OCI-LY1 (cell line): ENCODE measurements at regions not wholly inside any gene's neighbourhood (a gene's known extent, or its start where the extent isn't known, plus 50 kb on each side); places are given as distances from the start of the nearest gene placed in this dataset.

Source experiments
- H2AFZ ChIP-seq: fragments of 200-600 bp; sonication (generic), shearing (Covaris generic); 2 replicates; pipeline ENCODE4 v1.6.0; 2014; ENCODE audit warnings: antibody characterized with exemption, mild to moderate bottlenecking, low read length
- H3F3A ChIP-seq: fragments of 200-600 bp; sonication (generic), shearing (Covaris generic); 2 replicates; pipeline ENCODE4 v1.6.0; 2014; ENCODE audit warnings: mild to moderate bottlenecking, antibody characterized with exemption, low read length, moderate library complexity; ENCODE audit not compliant: insufficient read depth
- H3K27ac ChIP-seq: fragments of 200-600 bp; sonication (generic); 2 replicates; pipeline ENCODE4 v1.5.1; 2014; ENCODE audit warnings: low read length, mixed run types, mild to moderate bottlenecking, low read depth; ENCODE audit not compliant: poor library complexity, severe bottlenecking
- H3K27me3 ChIP-seq: fragments of 200-600 bp; sonication (generic); 2 replicates; pipeline ENCODE4 v1.6.0; 2014; ENCODE audit warnings: antibody characterized with exemption, mild to moderate bottlenecking, low read length, moderate library complexity; ENCODE audit not compliant: insufficient read depth
- H3K36me3 ChIP-seq: fragments of 200-600 bp; sonication (generic); 2 replicates; pipeline ENCODE4 v1.6.1; 2014; ENCODE audit warnings: mild to moderate bottlenecking, antibody characterized with exemption, low read length, moderate library complexity, mixed read lengths; ENCODE audit not compliant: insufficient read depth
- H3K4me1 ChIP-seq: fragments of 200-600 bp; sonication (generic); 2 replicates; pipeline ENCODE4 v1.5.1; 2014; ENCODE audit warnings: mild to moderate bottlenecking, low read length, moderate library complexity; ENCODE audit not compliant: insufficient read depth, severe bottlenecking
- H3K4me2 ChIP-seq: fragments of 200-600 bp; sonication (generic), shearing (Covaris generic); 2 replicates; pipeline ENCODE4 v1.6.1; 2014; ENCODE audit warnings: low read length
- H3K4me3 ChIP-seq: fragments of 200-600 bp; sonication (generic); 2 replicates; pipeline ENCODE4 v1.5.1; 2014; ENCODE audit warnings: low read length, low read depth, mild to moderate bottlenecking, mixed read lengths; ENCODE audit not compliant: poor library complexity, severe bottlenecking
- H3K79me2 ChIP-seq: fragments of 200-600 bp; shearing (Covaris generic); 2 replicates; pipeline ENCODE4 v1.6.1; 2016; ENCODE audit warnings: mixed run types, low read length, mixed read lengths; ENCODE audit not compliant: insufficient read depth
- H3K9ac ChIP-seq: fragments of 200-600 bp; sonication (generic), shearing (Covaris generic); 2 replicates; pipeline ENCODE4 v1.6.1; 2014; ENCODE audit warnings: mild to moderate bottlenecking, low read length, mixed read lengths
- H3K9me2 ChIP-seq: fragments of 200-600 bp; sonication (generic), shearing (Covaris generic); 2 replicates; pipeline ENCODE4 v1.6.1; 2014; ENCODE audit warnings: low read depth, mild to moderate bottlenecking, low read length, mixed read lengths
- H3K9me3 ChIP-seq: fragments of 200-600 bp; shearing (Covaris generic); 2 replicates; pipeline ENCODE4 v1.6.1; 2014; ENCODE audit warnings: low read length, mixed read lengths
- H4K20me1 ChIP-seq: fragments of 200-600 bp; sonication (generic), shearing (Covaris generic); 2 replicates; pipeline ENCODE4 v1.6.0; 2016; ENCODE audit warnings: mild to moderate bottlenecking, low read length; ENCODE audit not compliant: insufficient read depth
- CTCF ChIP-seq: fragments of 200-600 bp; sonication (generic), shearing (Covaris generic); IDR thresholded peaks from 2 replicates; pipeline ENCODE4 v1.5.1; 2017; ENCODE audit warnings: mild to moderate bottlenecking, antibody characterized with exemption, low read length, moderate library complexity, mixed read lengths
- EZH2 ChIP-seq: fragments of 200-600 bp; sonication (generic), shearing (Covaris generic); IDR thresholded peaks from 2 replicates; pipeline ENCODE4 v1.8.0; 2017; ENCODE audit warnings: borderline replicate concordance, mixed run types, mild to moderate bottlenecking, antibody characterized with exemption, low read length, moderate library complexity, mixed read lengths

DNA sequence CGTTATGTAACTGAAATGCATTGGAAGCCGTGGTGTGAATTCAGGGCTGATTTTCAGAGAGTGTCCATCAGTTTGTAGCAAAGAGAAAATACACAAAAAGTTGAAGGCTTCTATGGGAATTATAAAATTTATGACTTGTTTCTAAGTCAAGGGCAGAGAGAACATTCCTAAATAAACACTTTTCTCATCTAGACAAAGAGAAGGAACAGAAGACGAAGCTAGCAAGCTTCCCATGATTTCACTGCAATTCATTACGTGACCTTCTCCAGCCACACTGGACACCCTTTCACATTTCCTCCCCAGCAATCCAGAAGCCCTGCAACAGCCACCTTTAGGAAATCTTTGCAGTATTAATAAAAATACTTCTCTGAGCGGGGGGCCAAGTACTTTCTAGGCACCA is 67.8 kb downstream of the TMEM100 start:
- Histone ChIP-seq H3K9me2 (no peaks in the 10 kb centered on the region), H3K27ac (no peak overlapping the region), H3K9ac (no peak overlapping the region), H3K36me3 (no peaks in the 10 kb centered on the region), H3F3A (no peaks in the 10 kb centered on the region), H3K27me3 (no peaks in the 10 kb centered on the region), H2AFZ (no peak overlapping the region), H4K20me1 (no peaks in the 10 kb centered on the region), H3K79me2 (no peaks in the 10 kb centered on the region), H3K4me1 (no peaks in the 10 kb centered on the region), H3K9me3 (no peaks in the 10 kb centered on the region), H3K4me2 (no peak overlapping the region), H3K4me3 (no peak overlapping the region)
- TF ChIP-seq CTCF: no peak
- TF ChIP-seq EZH2: no peak

GRCh38 chr17:55654022-55654421 is 68.6 kb downstream of the TMEM100 start:
- Histone ChIP-seq H3K4me2 (no peak overlapping the region), H3K4me1 (no peaks in the 10 kb centered on the region), H3F3A (no peaks in the 10 kb centered on the region), H3K36me3 (no peaks in the 10 kb centered on the region), H3K27me3 (no peaks in the 10 kb centered on the region), H3K9me3 (no peaks in the 10 kb centered on the region), H3K9me2 (no peaks in the 10 kb centered on the region), H3K4me3 (no peak overlapping the region), H3K27ac (no peak overlapping the region), H4K20me1 (no peaks in the 10 kb centered on the region), H2AFZ (no peak overlapping the region), H3K9ac (no peak overlapping the region), H3K79me2 (no peaks in the 10 kb centered on the region)
- no peak for TF ChIP-seq CTCF
- no peak for TF ChIP-seq EZH2

DNA sequence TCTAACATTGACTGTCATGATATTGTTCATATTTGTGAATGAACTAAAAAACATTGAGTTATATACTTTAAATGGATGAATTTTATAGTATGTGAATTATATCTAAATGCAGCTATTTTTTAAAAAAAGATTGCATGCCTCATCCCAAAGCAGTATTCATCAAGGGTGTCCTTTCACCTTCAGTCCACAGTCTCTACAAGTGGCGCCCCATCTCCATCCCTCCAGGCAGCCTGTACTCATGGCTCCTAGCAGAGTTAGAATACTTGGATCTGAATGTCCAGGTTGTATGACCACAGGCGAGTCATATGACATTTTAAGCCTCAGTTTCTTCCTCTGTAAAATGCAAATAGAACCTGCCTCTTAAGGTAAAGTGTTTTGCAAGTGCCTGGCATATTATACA is 69.8 kb downstream of the TMEM100 start:
- Histone ChIP-seq H3K4me1 (no peaks in the 10 kb centered on the region), H3K9me3 (no peaks in the 10 kb centered on the region), H3K4me3 (no peak overlapping the region), H3K79me2 (no peaks in the 10 kb centered on the region), H3K9me2 (no peaks in the 10 kb centered on the region), H2AFZ (no peak overlapping the region), H4K20me1 (no peaks in the 10 kb centered on the region), H3K36me3 (no peaks in the 10 kb centered on the region), H3K4me2 (no peak overlapping the region), H3K27ac (no peak overlapping the region), H3K27me3 (no peaks in the 10 kb centered on the region), H3K9ac (no peak overlapping the region), H3F3A (no peaks in the 10 kb centered on the region)
- no peak for TF ChIP-seq CTCF
- no peak for TF ChIP-seq EZH2
